Brain microvascular endothelial cell (primary cell): ENCODE measurements at regions not wholly inside any gene's neighbourhood (a gene's known extent, or its start where the extent isn't known, plus 50 kb on each side); places are given as distances from the start of the nearest gene placed in this dataset.

ENCODE experiments used
- DNase-seq: peaks from one replicate; pipeline ENCODE4 v3.0.0-alpha.2; 2020
- H3K27ac ChIP-seq: fragments of 250-450 bp; sonication (Bioruptor Pico); 2 replicates; pipeline ENCODE4 v1.5.1; 2020; ENCODE audit warnings: mild to moderate bottlenecking, moderate library complexity
- H3K27me3 ChIP-seq: fragments of 250-450 bp; sonication (Bioruptor Pico); replicated peaks from 2 replicates; pipeline ENCODE4 v1.5.1; 2020; ENCODE audit warnings: mild to moderate bottlenecking
- H3K36me3 ChIP-seq: fragments of 250-450 bp; sonication (Bioruptor Pico); replicated peaks from 2 replicates; pipeline ENCODE4 v1.5.1; 2020; ENCODE audit warnings: mild to moderate bottlenecking
- H3K4me3 ChIP-seq: 2 replicates; pipeline ENCODE4 v1.5.1; 2011; ENCODE audit warnings: low read depth, mild to moderate bottlenecking, control low read depth, low read length, moderate library complexity
- in situ Hi-C: cut with HindIII; loops from 2 replicates; pipeline ENCODE4 v1.10.0; 2017; ENCODE audit warnings: low sequenced_read_pairs, low pct_ligation_motif_present
- TF ChIP-seq, protein P1 (sequence below): IDR thresholded peaks from 2 replicates; pipeline ENCODE4 v1.5.1; 2011; ENCODE audit warnings: low read depth, mild to moderate bottlenecking, moderate library complexity, low read length, control low read depth, inconsistent platforms; ENCODE audit errors: missing control alignments

DNA sequence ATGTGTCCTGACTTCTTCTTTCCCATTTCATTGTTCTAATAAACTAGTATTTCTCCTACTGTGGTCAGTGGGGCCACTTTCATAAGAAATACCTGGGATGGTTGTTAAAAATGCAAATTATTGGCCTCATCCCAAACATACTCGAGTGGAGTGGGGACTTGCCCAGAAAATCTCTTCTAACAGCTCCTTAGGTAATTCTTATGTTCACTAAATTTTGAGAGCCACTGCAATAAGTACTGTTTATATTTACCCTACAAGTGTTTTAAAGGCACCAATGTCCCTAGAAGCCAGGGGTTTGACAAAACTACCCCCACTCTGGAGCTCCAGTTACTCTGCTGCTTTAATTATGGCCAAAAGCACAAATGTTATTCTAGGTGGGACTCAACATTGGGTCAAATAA, 70.0 kb upstream of the ACP3 start:
- TF ChIP-seq, protein P1, sequence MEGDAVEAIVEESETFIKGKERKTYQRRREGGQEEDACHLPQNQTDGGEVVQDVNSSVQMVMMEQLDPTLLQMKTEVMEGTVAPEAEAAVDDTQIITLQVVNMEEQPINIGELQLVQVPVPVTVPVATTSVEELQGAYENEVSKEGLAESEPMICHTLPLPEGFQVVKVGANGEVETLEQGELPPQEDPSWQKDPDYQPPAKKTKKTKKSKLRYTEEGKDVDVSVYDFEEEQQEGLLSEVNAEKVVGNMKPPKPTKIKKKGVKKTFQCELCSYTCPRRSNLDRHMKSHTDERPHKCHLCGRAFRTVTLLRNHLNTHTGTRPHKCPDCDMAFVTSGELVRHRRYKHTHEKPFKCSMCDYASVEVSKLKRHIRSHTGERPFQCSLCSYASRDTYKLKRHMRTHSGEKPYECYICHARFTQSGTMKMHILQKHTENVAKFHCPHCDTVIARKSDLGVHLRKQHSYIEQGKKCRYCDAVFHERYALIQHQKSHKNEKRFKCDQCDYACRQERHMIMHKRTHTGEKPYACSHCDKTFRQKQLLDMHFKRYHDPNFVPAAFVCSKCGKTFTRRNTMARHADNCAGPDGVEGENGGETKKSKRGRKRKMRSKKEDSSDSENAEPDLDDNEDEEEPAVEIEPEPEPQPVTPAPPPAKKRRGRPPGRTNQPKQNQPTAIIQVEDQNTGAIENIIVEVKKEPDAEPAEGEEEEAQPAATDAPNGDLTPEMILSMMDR, result no peak
- Histone ChIP-seq H3K27ac (no peak overlapping the region), H3K36me3 (no peaks in the 10 kb centered on the region), H3K4me3 (no peak overlapping the region), H3K27me3 (no peaks in the 10 kb centered on the region)
- DNase-seq, result no peak
- in situ Hi-C loops, result no loop called here

DNA sequence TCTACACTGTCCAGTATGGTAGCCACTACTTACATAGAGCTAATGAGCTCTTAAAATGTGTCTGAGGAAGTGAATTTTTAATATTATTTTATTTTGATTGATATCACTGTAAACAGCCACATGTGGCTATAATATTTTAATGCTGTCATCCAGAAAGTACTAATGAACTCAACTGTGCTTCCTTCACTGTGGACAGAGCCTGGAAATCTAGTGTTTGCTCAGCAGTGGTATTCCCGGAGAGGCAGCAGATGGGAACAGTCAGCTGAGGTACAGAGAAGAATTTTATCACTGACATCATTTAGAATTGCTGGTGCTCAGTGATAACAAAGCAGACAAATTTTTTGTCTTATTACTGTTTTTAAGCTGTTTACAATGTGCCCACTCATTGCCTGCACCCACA, 68.7 kb upstream of the ACP3 start:
- Histone ChIP-seq H3K36me3 (no peaks in the 10 kb centered on the region), H3K27ac (no peak overlapping the region), H3K4me3 (no peak overlapping the region), H3K27me3 (no peaks in the 10 kb centered on the region)
- DNase-seq, result no peak
- in situ Hi-C loops, result no loop called here
- TF ChIP-seq, protein P1, result no peak

DNA sequence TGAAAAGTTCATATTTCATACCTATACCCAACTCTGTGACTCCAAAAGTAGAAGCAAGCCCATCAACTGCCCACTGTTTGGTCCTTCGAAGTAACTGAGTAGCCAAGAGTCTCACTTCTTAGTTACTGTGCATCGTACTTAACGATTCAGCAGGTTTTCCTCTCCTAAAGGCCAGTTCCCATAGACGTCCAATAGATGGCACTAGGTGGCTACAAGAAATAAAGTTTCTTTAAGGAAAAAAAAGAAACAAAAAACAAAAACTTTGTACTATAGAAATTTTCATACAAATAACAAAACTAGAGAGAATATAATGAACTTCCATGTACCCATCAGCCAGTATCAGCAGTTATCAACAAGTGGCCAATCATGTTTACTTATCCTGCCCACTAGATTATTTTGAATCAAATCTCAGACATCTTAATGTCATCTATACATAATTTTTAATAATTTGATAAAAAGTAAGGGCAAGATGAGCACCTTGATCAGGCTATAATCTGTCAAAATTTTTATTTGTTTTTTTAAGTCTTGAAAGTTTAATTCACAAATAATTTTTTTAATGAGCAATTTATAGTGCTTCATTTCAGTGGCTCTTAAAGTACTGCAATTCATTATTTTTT, 63.8 kb upstream of the ACP3 start:
- Histone ChIP-seq H3K36me3 (no peaks in the 10 kb centered on the region), H3K4me3 (no peak overlapping the region), H3K27ac (no peak overlapping the region), H3K27me3 (no peaks in the 10 kb centered on the region)
- in situ Hi-C loops, result no loop called here
- TF ChIP-seq, protein P1, result peak; percentile 79
- peak; percentile 51 for DNase-seq

DNA sequence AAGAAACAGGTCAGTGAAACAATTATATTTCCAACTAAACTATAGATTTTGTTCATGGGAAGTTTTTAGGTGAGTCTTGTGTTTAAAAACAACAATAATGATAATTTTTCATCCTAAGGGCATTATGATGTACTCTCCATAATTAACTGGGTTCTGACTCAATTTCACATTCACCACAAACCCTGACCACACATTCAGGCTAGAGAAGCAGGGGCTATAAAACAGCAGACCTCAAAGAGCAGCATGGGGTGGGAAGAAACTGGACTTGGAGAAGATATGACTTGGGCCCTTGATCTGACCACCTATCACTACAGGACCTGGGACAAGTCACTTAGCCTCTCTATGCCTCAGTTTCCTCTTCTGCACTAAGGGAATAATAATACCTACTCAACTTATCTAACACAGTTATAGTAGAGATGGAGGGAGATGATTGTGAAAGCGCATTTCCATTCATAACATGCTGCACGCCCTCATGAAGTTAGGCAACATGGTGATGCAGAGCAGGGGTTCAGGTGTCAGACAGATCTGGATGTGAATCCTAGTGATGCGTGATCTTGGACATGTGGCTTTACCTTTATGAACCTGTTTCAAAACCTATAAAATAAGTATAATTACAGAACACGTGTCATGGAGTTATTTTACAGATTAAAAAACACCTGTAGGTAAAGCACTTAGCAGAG, 63.0 kb upstream of the ACP3 start:
- TF ChIP-seq, protein P1, result no peak
- Histone ChIP-seq H3K4me3 (no peak overlapping the region), H3K36me3 (no peaks in the 10 kb centered on the region), H3K27me3 (no peaks in the 10 kb centered on the region), H3K27ac (no peak overlapping the region)
- in situ Hi-C loops, result no loop called here
- no peak for DNase-seq

DNA sequence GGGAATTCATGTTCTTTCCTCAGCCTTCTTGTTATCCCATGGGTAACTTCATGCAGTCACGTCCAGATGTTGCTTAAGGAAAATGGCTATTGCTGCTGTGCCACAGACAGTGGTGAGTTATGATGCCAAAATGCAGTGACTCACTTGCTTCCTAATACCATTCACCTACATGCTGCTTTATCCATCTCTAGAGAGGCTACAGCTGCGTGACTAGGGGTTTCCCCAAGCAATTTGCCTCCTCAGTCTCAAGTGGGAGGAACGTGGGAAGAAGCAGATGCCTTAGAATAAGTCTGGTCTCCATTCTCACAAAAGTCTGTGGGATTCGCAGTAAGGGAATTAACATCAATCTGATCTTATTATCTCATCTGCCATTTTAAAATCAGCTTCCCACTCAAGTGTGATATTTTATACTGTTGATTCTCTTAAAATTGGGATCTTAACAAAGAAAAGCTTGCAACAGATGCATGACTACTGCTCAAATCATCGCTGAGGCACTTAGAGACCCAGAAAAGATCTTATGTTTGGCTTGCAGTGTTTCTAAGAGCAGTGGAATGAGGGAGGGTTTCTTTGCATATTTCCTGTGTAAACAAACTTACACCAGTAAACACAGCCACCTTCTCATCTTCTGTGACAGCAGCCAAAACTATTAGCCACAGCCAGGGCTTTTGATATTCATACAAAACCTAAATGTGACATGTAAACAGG, 62.0 kb upstream of the ACP3 start:
- Histone ChIP-seq H3K4me3 (no peak overlapping the region), H3K36me3 (no peaks in the 10 kb centered on the region), H3K27me3 (no peaks in the 10 kb centered on the region), H3K27ac (no peak overlapping the region)
- peak; percentile 57 for DNase-seq
- TF ChIP-seq, protein P1, result no peak
- in situ Hi-C loops, result no loop called here
